Mesendoderm (in vitro differentiated cells): ENCODE measurements at regions not wholly inside any gene's neighbourhood (a gene's known extent, or its start where the extent isn't known, plus 50 kb on each side); places are given as distances from the start of the nearest gene placed in this dataset.

Experiments
- DNase-seq: peaks from one replicate; pipeline ENCODE4 v3.0.0; 2013
- H2AK5ac ChIP-seq: 2 replicates; pipeline ENCODE4 v1.6.1; 2013; ENCODE audit warnings: low read length, inconsistent platforms
- H2BK120ac ChIP-seq: 2 replicates; pipeline ENCODE4 v1.6.1; 2013; ENCODE audit warnings: low read depth, mild to moderate bottlenecking, low read length, moderate library complexity, mixed read lengths
- H2BK15ac ChIP-seq: replicated peaks from 2 replicates; pipeline ENCODE4 v1.6.1; 2013; ENCODE audit warnings: low read depth, mild to moderate bottlenecking, moderate library complexity
- H2BK5ac ChIP-seq: 2 replicates; pipeline ENCODE4 v1.6.1; 2013; ENCODE audit warnings: low read length, inconsistent platforms
- H3K18ac ChIP-seq: 2 replicates; pipeline ENCODE4 v1.6.1; 2013; ENCODE audit warnings: mild to moderate bottlenecking, low read length, mixed read lengths
- H3K23ac ChIP-seq: one replicate; pipeline ENCODE4 v1.6.1; 2013; ENCODE audit warnings: low read length
- H3K27ac ChIP-seq: 2 replicates; pipeline ENCODE4 v1.5.1; 2013; ENCODE audit warnings: low read depth, mild to moderate bottlenecking, inconsistent platforms, low read length, moderate library complexity
- H3K27me3 ChIP-seq: 2 replicates; pipeline ENCODE4 v1.6.1; 2013; ENCODE audit warnings: low read length, control low read depth, mild to moderate bottlenecking, inconsistent platforms; ENCODE audit not compliant: insufficient read depth, poor library complexity
- H3K36me3 ChIP-seq: 2 replicates; pipeline ENCODE4 v1.6.1; 2013; ENCODE audit warnings: low read length, inconsistent platforms; ENCODE audit not compliant: control insufficient read depth, insufficient read depth
- H3K4ac ChIP-seq: one replicate; pipeline ENCODE4 v1.6.1; 2013; ENCODE audit warnings: low read depth, mild to moderate bottlenecking, low read length, moderate library complexity
- H3K4me1 ChIP-seq: 2 replicates; pipeline ENCODE4 v1.6.1; 2013; ENCODE audit warnings: low read depth, low read length, inconsistent platforms; ENCODE audit not compliant: control insufficient read depth
- H3K4me2 ChIP-seq: 2 replicates; pipeline ENCODE4 v1.6.1; 2013; ENCODE audit warnings: low read length
- H3K4me3 ChIP-seq: 2 replicates; pipeline ENCODE4 v1.5.1; 2013; ENCODE audit warnings: mild to moderate bottlenecking, low read length
- H3K56ac ChIP-seq: one replicate; pipeline ENCODE4 v1.6.1; 2013; ENCODE audit warnings: low read length
- H3K79me1 ChIP-seq: 2 replicates; pipeline ENCODE4 v1.6.1; 2013; ENCODE audit warnings: low read length, inconsistent platforms
- H3K79me2 ChIP-seq: 2 replicates; pipeline ENCODE4 v1.6.1; 2013; ENCODE audit warnings: mild to moderate bottlenecking, low read length; ENCODE audit not compliant: control insufficient read depth, insufficient read depth
- H3K9ac ChIP-seq: 2 replicates; pipeline ENCODE4 v1.6.1; 2013; ENCODE audit warnings: low read length, inconsistent platforms
- H4K5ac ChIP-seq: one replicate; pipeline ENCODE4 v1.6.1; 2013; ENCODE audit warnings: low read length
- H4K8ac ChIP-seq: one replicate; pipeline ENCODE4 v1.6.1; 2013; ENCODE audit warnings: low read depth, mild to moderate bottlenecking, control low read depth, low read length, moderate library complexity
- WGBS: extraction: QIAGEN DNeasy Blood & Tissue Kit; methylation state at CpG from one replicate; pipeline ENCODE4 v1.1.7; 2013; ENCODE audit warnings: low lambda C conversion rate, missing lambda C conversion rate; ENCODE audit not compliant: insufficient coverage; ENCODE audit errors: extremely low coverage; 5-methylcytosine and 5-hydroxymethylcytosine counted together

DNA sequence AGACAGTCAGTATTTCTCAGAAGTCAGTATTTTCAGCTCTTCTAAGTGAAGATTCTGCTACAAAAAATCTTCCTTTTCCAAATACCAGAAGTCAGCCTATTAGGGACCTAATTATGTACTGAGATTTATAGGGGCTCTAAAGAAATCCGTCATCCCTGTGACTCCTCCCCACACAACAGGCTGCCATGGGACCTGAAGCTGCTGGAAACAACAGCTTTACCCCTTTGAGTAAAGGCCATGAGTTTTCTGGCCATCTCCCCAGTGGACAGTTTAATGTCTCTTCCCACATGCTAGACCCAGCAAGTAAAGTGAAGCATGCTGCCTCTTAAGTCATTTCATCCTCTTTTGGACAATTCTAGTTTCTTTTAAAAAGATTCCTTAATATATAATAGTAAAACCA, 255.7 kb upstream of the ACVR2A start:
- Histone ChIP-seq H3K56ac (no peak overlapping the region), H3K4me2 (no peak overlapping the region), H3K27ac (no peak overlapping the region), H3K9ac (no peak overlapping the region), H3K18ac (no peak overlapping the region), H3K79me1 (no peaks in the 10 kb centered on the region), H3K79me2 (no peaks in the 10 kb centered on the region), H4K8ac (peak overlapping the region; percentile 56), H3K4ac (no peak overlapping the region), H2BK120ac (no peak overlapping the region), H2BK5ac (no peak overlapping the region), H3K4me3 (no peak overlapping the region), H3K27me3 (no peaks in the 10 kb centered on the region), H2BK15ac (no peak overlapping the region), H3K36me3 (no peaks in the 10 kb centered on the region), H3K4me1 (no peaks in the 10 kb centered on the region), H2AK5ac (no peak overlapping the region), H4K5ac (no peak overlapping the region), H3K23ac (no peak overlapping the region)
- no CpG with 5 or more reads among the region's 1 CpG for WGBS
- DNase-seq, result no peak

DNA sequence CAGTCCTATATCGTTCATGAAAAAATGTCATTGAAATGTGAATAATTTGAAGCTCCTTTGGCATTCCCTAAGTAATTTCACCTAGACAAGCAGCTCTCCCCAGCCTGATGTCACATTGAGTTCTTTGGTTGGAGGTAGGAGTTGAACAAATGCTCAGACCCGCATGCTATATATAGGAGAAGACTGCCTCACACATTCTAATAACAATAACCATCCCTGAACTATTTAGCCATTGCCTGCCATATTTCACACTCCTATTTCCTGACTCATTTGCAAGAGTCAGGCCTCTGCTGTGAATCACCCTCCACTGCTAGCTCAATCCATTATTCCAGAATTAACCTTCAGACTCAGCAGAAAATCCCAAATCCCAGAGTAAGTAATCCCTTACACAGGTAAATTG, 256.6 kb upstream of the ACVR2A start:
- Histone ChIP-seq H2AK5ac (no peak overlapping the region), H4K8ac (no peak overlapping the region), H3K27ac (no peak overlapping the region), H4K5ac (no peak overlapping the region), H2BK15ac (no peak overlapping the region), H3K36me3 (no peaks in the 10 kb centered on the region), H2BK120ac (no peak overlapping the region), H2BK5ac (no peak overlapping the region), H3K79me2 (no peaks in the 10 kb centered on the region), H3K9ac (no peak overlapping the region), H3K56ac (no peak overlapping the region), H3K18ac (no peak overlapping the region), H3K27me3 (no peaks in the 10 kb centered on the region), H3K4me1 (no peaks in the 10 kb centered on the region), H3K23ac (no peak overlapping the region), H3K4me2 (no peak overlapping the region), H3K4ac (no peak overlapping the region), H3K4me3 (no peak overlapping the region), H3K79me1 (no peaks in the 10 kb centered on the region)
- DNase-seq, result no peak
- no CpG with 5 or more reads among the region's 2 CpGs for WGBS

DNA sequence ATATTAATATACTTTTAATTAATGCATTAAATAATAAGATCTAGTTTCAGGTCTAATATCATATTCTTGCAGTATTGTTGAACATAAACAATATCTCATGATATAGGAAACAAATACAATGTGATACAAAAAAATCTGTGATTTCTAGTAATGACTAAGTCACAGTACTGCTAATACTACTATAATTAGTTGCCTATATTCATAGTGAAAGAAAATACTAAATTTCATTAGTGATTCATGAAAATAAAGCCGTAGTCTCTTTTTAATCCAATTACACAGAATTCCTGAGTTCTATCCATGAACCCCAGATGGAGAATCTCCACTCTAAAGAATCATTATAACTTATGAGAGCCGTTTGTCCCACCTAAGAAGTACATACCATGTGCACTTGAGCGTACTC, 266.3 kb upstream of the ACVR2A start:
- H3K4me1 ChIP-seq, result no peaks in the 10 kb centered on the region
- DNase-seq, result no peak
- H3K18ac ChIP-seq, result no peak overlapping the region
- H2BK120ac ChIP-seq, result no peak overlapping the region
- H2BK15ac ChIP-seq, result no peak overlapping the region
- H3K4me3 ChIP-seq, result no peak overlapping the region
- no peaks in the 10 kb centered on the region for H3K79me2 ChIP-seq
- no peak overlapping the region for H3K9ac ChIP-seq
- no peak overlapping the region for H2BK5ac ChIP-seq
- no peaks in the 10 kb centered on the region for H3K36me3 ChIP-seq
- no peak overlapping the region for H2AK5ac ChIP-seq
- no peak overlapping the region for H4K5ac ChIP-seq
- H3K23ac ChIP-seq, result no peak overlapping the region
- no peak overlapping the region for H3K4me2 ChIP-seq
- no peak overlapping the region for H3K4ac ChIP-seq
- H3K27ac ChIP-seq, result no peak overlapping the region
- H4K8ac ChIP-seq, result no peak overlapping the region
- H3K79me1 ChIP-seq, result no peaks in the 10 kb centered on the region
- H3K27me3 ChIP-seq, result no peaks in the 10 kb centered on the region
- H3K56ac ChIP-seq, result no peak overlapping the region
- WGBS, result no CpG with 5 or more reads among the region's 3 CpGs

DNA sequence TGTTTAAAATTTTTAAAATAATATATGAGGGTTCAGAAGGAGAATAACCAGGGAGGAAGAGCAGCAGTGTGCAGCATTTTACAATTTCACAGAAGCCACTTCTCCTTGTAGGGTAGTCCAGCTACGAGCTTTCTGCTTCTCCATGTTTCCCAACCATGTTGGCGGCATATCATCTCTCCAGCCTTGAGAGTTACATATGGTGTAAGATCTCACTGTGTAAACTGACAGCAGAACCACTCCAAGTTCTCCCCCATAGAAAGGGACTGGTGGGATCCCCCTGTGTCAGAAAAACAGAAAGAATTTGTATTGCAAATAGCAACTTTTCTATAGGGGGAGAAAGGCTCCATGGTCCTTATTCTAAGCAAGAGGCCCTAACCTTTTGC, 266.8 kb upstream of the ACVR2A start:
- no peak for DNase-seq
- Histone ChIP-seq H3K79me1 (no peaks in the 10 kb centered on the region), H3K36me3 (no peaks in the 10 kb centered on the region), H2BK15ac (no peak overlapping the region), H3K79me2 (no peaks in the 10 kb centered on the region), H3K18ac (no peak overlapping the region), H3K4me1 (no peaks in the 10 kb centered on the region), H2BK5ac (no peak overlapping the region), H3K4me2 (no peak overlapping the region), H2BK120ac (no peak overlapping the region), H3K9ac (no peak overlapping the region), H2AK5ac (no peak overlapping the region), H3K27ac (no peak overlapping the region), H3K4me3 (no peak overlapping the region), H3K23ac (no peak overlapping the region), H3K56ac (no peak overlapping the region), H4K5ac (no peak overlapping the region), H3K27me3 (no peaks in the 10 kb centered on the region), H3K4ac (no peak overlapping the region), H4K8ac (no peak overlapping the region)
- WGBS, result no CpG with 5 or more reads among the region's 2 CpGs

DNA sequence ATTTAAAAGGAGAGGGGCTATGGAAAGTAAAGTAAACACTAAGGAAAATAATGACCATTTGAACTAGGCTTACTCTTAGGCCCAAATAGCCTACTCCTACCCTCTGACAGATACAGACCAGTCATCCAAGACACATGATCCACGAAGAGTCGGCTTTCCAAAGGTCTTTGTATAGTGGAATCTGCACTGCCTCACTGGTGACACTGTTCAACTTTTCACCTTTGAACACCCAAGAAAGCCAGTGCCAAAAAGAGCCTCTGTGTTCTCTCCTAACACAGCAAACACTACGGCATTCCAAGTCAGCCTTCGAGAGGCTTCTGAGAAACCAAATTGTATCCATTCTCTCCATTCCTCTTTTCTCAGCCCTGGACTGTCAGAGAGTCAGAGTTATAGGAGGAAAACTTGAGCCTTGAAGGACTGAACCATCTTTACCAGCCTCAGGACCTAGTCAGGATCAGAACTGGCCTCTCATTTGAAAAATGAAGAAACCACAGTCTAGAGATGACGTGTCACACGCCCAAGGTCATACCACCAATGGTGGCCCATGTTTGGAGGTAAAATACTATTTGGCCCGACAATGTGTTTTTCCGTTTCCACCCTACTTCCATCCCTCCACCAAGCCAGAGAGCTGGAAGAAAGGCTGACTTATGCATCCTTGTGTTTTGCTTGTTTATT, 267.4 kb upstream of the ACVR2A start:
- Histone ChIP-seq H3K18ac (no peak overlapping the region), H4K8ac (no peak overlapping the region), H4K5ac (no peak overlapping the region), H3K79me2 (no peaks in the 10 kb centered on the region), H3K4me1 (no peaks in the 10 kb centered on the region), H3K4me2 (no peak overlapping the region), H3K4ac (no peak overlapping the region), H2BK15ac (no peak overlapping the region), H3K36me3 (no peaks in the 10 kb centered on the region), H3K9ac (no peak overlapping the region), H2BK120ac (no peak overlapping the region), H3K27me3 (no peaks in the 10 kb centered on the region), H2AK5ac (no peak overlapping the region), H3K23ac (no peak overlapping the region), H3K27ac (no peak overlapping the region), H3K79me1 (no peaks in the 10 kb centered on the region), H2BK5ac (no peak overlapping the region), H3K56ac (no peak overlapping the region), H3K4me3 (no peak overlapping the region)
- WGBS, result no CpG with 5 or more reads among the region's 8 CpGs
- DNase-seq, result no peak

DNA sequence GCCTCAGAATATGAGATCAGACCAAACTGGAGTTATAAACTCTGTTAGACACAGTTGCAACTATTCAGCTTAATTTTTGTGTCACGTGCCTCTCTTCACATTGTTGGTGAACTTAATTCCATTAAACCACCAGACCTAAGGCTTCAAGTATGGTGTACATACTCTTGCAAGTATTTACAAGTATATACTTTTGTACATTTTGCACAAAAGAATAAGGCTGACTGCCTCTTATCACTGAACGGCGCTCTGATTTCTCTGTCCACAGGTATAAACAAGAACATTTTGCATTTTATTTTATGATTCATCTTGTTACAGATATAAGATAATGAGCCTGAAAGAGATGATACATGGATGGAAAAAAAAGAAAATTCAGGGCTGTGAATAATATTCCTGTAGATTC, 269.7 kb upstream of the ACVR2A start:
- H4K8ac ChIP-seq, result no peak overlapping the region
- H2BK120ac ChIP-seq, result no peak overlapping the region
- H3K4me2 ChIP-seq, result no peak overlapping the region
- H3K36me3 ChIP-seq, result no peaks in the 10 kb centered on the region
- H2BK5ac ChIP-seq, result no peak overlapping the region
- no peaks in the 10 kb centered on the region for H3K4me1 ChIP-seq
- H3K9ac ChIP-seq, result no peak overlapping the region
- no CpG with 5 or more reads among the region's 3 CpGs for WGBS
- no peaks in the 10 kb centered on the region for H3K79me2 ChIP-seq
- H3K4ac ChIP-seq, result no peak overlapping the region
- H3K56ac ChIP-seq, result no peak overlapping the region
- no peak overlapping the region for H3K27ac ChIP-seq
- no peak overlapping the region for H2BK15ac ChIP-seq
- H3K18ac ChIP-seq, result no peak overlapping the region
- no peak overlapping the region for H3K23ac ChIP-seq
- H2AK5ac ChIP-seq, result no peak overlapping the region
- H3K79me1 ChIP-seq, result no peaks in the 10 kb centered on the region
- DNase-seq, result no peak
- no peaks in the 10 kb centered on the region for H3K27me3 ChIP-seq
- no peak overlapping the region for H3K4me3 ChIP-seq
- H4K5ac ChIP-seq, result no peak overlapping the region
